GM19463 (cell line): ENCODE measurements at regions not wholly inside any gene's neighbourhood (a gene's known extent, or its start where the extent isn't known, plus 50 kb on each side); places are given as distances from the start of the nearest gene placed in this dataset.

Experiments used
- ATAC-seq: cut with Tn5 transposase; IDR thresholded peaks from one replicate; pipeline ENCODE4 v1.9.1; 2021; ENCODE audit warnings: mild to moderate bottlenecking, moderate library complexity; ENCODE audit not compliant: unreplicated experiment

DNA sequence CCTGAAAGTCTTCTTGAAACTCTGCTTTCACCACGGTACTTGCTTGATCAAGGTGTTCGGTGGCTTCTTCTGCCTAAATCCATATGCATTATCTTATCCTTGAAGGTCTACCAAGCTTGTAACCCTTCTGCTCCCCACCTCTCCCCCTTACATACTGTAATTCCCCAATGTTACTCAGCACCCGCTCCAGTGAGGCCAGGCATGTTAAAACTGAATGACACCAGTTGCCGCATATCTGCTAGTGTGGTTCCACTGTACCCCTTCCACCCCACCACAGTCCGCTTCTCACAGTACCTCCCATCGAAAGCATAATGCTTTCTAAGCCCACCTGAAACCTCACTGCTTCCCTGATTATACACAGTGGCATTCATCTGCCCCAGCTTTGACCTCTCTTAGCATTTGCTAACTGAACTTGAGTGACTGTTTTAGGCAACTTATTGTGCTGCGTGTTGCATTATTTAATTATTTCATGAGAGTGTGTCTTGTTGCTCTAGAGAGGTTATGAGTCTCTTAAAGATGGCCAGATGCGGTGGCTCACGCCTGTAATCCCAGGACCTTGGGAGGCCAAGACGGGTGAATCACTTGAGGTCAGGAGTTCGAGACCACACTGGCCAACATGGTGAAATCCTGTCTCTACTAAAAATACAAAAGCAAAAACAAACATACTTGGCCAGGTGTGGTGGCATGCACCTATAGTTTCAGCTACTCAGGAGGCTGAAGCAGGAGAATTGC lies 87.6 kb upstream of the MBNL2 start:
- no peak for ATAC-seq

DNA sequence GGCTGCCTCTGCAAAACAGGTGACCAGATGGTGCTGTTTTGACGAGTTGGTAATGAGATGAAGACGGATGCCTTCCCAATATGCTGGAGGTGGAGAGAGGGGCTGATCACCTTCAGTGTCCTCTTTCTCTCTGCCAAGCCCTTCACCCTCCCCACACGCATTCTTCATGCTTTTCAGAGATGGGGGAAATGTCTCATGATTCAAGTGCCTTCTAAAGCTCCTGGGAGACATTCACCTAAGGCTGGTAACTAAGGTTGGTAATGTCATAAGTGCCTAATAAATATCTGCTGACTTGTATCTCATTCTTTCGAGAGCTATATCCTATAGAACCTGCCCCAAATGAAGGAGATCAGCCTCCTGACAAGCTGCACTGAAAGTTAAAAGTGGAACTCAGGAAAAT lies 86.2 kb upstream of the MBNL2 start:
- no peak for ATAC-seq

DNA sequence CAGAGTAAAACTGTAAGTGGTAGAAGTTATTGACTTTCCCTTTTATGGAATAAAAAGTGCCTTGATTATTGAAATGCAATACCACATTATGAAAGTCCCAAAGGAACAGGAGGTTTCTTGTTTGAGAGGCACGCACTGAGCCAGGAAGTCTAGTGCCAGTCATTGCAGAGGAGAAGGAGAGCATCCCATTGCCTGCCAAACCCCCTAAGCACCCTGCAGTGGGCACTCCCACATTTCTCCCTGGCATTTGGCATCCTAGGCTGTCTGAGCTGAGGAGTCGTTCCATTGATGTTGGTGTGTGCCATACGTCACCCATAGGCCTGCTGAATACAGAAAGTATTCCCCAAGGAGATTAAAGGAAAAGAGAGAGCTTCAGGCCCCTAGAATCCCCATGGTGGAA lies 85.7 kb upstream of the MBNL2 start:
- ATAC-seq: no peak

DNA sequence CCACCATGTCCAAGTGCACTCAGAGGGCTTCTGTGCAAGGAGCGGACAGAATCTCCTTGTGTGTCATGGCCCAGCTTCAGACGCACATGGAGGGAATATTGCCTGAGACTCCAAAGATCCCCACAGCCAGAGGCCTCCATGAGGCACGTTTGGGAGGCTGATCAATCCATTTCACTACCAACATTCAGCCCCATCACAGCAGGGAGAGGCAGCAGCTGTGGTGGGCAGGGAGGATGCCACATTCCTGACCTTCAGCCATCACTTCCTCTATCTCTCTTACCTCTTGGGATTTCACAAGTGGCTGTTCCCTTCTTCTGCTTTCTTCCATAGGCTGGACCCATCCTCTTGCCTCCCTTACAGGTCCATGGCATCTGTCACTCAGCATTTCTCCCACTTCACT lies 82.4 kb upstream of the MBNL2 start:
- no peak for ATAC-seq

DNA sequence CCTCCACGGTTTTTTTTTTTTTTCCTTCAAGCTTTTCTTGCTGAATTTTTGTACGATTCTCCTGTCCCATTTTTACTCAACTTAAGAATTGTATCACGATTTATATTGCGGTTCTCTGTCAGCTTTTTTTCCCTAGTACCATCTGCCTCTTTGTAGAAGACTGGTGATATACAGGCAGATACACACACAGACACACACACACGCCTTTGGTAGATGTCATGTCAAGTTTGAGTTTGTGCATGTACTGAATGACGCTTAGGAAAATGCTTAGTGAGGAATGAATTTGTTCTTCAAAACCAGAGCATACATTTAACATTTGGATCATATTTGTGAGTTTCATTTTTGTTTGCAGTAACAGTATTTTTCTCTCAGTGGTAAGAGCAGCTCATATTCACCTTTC lies 82.0 kb upstream of the MBNL2 start:
- no peak for ATAC-seq

DNA sequence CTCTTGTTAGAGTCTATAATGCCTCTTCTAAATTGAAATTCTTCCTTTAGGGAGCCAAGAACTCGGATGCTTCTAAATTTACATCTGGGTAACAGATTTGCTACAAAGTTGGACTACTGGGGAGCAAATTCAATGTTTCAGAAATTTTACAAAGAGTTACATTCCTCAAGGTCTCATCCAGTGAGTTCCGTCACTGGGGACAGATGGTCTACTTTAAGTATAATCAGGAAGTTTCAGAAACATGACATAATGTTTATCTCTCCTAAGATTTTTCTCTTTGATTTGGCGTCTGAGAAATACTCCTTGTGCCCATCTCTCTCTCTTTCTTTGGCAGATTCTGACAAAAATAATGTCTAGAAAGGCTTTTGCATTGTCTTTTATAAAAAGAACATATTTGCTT lies 81.5 kb upstream of the MBNL2 start:
- no peak for ATAC-seq

DNA sequence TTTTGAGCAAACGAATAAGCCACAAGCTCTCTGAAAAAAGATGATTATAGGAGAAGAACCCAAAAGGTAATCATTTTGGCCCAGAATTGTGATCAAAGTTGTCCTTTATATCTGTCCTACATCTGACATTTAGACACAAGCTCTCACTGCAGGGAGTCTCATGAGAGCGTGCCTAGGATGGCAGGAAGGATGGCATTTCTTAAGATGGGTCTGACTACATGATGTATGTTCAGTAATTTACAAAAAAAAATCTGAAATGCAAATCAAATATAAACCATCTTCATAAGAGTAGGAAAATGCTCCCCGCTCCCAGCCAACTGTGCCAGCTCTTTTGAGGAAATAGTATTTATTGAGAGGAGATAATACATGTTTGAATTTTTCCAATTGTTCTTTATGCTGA lies 81.0 kb upstream of the MBNL2 start:
- ATAC-seq: no peak

DNA sequence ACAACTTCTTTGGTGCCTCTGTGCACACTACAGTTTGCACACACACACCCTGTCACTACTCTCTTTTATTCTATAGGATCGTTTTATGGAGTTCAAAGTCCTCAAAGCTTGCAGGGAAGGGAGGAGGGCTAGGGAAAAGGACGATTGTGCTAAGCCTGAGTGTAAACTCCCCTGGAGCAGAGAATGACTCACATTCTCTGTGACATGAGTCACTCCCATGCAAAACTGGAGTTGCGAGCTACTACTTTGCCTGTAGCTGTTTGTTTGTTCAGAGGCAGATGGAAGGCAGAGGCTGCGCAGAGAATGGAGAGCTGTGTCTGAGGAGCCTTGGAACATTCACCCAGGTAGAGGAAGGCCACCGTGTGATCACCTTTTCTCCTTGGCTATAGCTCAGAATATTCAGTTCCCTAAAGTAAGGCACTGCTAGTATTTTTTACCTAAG lies 80.5 kb upstream of the MBNL2 start:
- peak; percentile 99 for ATAC-seq

DNA sequence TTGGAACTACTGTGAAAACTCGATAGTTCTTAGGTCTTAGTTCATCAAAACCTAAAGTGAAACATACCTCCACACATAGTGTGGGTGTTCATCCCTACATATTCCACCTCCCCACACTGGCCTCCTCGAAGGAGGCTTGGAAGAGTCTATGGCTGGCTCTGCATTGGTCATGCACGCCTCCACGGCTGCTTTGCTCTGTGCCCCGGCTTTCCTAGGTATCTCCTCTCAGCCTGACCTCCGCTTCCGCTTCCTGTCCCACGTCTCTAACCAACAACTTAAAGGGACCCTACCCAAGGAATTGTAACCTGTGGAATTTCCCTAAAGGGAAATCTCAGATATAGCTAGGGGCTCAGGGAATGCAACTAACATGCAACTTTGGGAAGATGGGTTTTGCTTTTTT lies 79.7 kb upstream of the MBNL2 start:
- no peak for ATAC-seq

DNA sequence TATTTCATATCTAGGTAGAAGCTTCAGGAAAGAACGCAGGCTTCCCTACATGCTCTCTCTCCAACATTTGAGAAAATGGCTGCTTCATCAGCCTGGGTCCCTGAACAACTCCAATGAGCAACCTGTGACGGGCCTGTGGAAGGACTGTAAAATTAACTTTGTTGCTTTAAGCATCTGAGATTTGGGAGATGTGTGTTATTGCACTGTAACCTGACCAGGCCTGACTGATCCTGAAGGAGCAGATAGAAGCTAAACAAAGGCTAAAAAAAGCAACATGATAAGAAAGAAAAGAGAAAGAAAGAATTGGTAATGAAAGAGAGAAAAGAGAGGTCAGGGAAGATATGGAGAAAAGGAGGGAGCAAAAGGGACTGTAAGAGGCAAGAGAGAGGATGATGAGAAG lies 77.1 kb upstream of the MBNL2 start:
- no peak for ATAC-seq

DNA sequence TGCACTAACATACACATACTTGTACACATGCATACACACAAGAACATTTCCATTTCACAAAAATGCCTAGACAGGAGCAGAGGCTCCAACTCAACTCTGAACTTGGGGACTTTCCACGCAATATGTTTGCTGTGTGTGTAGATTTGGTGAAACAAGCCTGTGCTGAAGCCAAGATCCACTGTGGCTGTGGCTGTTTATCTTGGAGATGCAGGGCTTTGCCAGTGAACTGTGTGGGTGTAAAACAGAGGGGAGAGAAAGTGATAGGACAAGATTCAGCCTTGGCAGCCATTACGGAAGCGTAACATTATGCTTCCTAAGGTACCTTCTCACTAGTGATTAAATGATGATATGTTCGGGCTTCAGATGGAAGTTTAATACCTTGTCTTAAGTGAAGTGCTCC lies 73.2 kb upstream of the MBNL2 start:
- no peak for ATAC-seq

DNA sequence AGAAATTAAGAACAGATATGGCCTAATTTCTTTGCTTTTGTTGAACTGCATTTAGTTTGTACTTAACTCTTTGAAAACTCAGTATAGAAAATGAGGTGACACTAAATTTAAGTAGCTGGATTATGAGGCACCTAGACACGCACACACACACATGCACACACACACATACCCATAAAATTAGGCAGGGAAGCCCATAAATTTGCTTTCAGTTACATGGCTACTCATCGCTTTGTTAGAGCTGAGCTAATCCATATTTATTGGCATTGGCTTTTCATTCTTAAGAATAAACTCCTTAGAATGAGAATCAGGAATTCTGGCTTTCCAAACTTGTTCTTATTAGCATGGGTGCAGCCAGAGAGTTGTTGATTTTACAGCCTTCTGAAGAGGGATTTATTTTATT lies 61.7 kb upstream of the MBNL2 start:
- no peak for ATAC-seq

DNA sequence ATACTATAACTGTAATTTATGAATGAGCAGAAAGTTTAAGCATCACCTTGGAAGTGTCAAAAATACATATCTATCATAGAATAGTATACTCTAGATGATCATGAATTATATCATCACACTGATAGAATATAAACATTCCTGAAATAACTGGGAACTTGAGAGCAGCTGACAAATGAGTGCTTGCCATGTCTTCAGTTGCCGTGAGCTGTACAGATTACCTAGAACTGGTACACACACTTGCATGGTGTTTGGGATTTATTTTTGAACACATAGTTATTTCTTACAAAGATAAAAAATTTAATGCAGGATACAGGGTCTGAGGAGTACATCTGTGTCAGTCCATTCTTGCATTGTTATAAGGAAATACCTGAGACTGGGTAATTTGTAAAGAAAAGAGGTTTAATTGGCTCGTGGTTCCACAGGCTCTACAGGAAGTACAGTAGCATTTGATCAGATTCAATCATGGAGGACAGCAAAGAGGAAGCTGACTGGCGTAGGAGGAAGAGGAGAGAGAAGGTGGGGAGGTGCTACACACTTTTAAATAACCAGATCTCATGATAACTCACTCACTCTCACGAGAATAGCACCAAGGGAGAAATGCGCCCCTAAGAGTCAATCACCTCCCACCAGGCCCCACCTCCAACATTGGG lies 60.4 kb upstream of the MBNL2 start:
- ATAC-seq: no peak

DNA sequence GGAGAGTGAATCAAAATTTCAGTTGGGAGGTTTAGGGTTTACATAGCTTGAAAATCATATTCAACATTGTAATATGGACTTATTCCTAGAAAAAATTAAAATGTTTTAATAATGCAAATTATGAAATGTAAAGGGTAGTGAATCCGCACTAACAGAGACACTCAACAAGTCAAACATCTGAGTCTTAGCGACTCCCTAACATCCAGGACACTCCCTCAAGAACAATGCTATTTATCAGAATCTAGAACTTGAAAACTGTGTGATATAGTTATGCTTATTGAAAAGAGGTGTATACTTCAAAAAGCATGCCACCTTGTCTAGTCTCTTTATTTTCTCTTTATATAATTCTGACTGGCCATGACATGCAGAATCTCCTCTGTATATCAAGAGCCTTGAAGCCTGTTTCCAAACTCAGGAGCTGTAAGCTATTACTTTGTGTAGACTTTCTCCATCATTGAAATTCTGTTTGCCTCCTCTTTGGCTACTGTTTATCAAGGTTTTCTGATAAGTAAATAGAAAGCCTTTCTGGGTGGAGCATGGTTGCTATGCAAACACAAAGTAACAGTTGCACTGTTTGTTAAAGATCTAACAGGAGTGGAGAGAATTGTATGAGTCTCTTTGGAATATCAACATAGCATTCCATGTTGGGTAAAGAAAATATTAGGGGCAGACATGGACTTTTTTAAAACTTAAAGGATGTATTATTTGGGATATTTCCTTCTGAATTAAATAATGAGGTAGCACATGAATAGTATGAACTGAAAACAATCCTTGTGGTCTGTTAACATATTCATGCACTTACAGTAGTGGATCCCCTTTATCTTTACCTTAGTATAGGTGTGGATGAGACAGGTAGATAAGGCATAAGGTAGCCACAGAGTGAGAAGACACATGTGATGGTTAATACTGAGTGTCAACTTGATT lies 56.4 kb upstream of the MBNL2 start:
- ATAC-seq: no peak

DNA sequence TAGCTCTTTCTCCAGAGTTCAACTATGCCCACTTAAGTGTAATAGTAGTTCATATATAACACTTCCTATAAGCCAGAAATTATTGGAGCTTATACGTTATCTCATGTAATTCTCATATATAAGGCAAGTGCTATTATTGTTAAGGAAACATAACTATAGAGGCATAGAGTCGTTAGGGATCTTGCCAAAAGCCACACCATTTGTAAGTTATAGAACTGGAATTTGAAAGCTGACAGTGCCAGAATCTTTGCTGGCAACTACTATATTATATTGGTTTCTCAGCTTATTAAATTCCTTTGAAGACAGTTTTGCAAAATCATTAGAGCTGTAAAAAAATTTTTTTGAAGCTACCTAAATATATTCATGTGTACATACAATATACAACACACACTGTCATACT lies 51.0 kb upstream of the MBNL2 start:
- no peak for ATAC-seq
